ENCODE measurements at regions not wholly inside any gene's neighbourhood (a gene's known extent, or its start where the extent isn't known, plus 50 kb on each side); places are given as distances from the start of the nearest gene placed in this dataset.
A peak's percentile ranks its signal among the peaks of the same experiment; 100 is the strongest.

GRCh38 chr7:13042605-13043236, 355.3 kb downstream of the ARL4A start:
- DNase-seq = peak; percentile 7

DNA sequence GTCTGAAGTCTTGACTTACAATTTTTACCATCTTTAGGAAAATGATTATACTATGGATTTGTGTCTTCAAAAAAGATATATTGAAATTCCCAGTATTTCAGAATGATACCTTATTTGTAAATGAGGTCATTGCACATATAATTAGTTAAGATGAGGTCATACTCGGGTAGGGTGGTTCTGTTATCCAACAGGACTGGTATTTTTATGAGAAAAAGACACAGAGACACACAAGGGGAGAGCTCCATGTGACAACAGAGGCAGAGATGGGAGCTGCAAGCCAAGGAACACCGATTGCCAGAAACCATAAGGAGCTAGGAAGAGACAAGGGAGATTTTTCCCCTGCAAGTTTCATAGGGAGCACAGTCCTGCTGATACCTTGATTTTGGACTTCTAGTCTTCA, 356.9 kb downstream of the ARL4A start:
- no peak for DNase-seq

DNA sequence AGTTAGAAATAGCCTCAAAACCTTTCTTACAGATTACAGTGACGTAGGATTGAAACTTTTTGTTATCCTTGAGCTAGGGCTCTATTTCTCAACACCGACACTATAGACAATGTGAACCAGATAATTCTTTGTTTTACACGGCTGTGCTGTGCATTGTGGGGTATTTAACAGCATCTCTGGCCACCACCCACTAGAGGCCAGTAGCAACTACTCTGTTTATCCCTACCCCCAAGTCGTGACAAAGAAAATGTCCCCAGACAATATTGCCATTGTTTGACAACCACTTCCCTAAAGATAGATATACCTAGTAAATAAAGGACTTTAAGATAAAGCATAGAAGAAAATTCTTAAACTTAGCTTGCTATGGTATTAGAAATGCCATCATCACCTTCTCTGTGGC, 359.6 kb downstream of the ARL4A start:
- no peak for DNase-seq

GRCh38 chr7:13049946-13050345, 362.5 kb downstream of the ARL4A start:
- no peak for DNase-seq

DNA sequence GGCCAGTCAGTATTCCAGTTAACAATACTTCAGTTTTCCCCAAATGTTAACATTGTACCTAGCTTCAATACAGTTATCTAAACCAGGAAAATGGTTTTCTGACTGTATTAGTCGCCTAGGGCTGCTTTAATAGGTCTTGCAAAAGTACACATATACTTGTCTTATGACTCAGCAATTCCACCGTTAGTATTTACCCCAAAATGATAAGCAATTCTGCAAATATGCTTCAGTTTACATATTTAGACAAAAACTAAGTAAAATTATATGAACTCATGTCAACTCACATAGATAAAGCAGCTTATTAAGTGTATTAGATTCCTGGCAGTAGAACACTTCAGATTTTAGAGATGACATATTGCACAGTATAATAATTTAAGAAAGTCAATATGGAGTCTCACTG, 363.3 kb downstream of the ARL4A start:
- peak; percentile 53 for DNase-seq

GRCh38 chr7:13055732-13056368, 368.4 kb downstream of the ARL4A start:
- DNase-seq = no peak

DNA sequence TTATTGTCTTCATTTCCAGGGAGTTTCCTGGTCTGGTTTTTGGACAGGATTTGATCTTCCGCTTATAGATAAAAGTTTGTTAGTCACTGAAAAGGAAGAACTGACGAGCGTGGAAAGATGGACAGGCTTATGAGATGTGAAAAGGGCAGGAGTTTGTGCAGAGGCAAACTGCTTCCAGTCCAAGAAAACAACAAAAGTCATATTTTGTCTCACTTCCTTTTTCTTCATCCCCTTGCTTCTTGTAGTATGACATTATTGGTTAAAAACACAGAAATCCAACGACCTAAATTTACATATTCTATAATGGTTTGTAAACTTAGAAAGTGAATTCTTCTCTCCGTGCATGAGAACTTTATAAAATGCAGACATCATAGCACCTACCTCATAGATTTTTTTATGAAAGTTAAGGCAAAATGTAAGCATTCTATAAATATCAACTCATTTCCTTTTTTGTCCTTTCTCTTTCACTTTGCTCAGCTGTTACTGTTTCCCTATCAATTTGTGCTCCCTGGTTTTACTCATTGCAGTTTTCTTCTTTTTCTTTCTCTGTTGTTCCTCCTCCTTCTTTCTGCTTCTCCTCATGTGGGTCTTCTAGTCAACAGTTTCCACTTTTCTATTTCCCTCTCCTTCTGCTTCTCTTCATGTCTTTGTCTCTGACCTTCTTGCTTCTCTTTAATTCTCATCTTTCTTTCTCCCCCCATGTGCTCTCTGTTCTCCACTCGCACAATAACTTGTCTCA, 370.2 kb downstream of the ARL4A start:
- DNase-seq = no peak

DNA sequence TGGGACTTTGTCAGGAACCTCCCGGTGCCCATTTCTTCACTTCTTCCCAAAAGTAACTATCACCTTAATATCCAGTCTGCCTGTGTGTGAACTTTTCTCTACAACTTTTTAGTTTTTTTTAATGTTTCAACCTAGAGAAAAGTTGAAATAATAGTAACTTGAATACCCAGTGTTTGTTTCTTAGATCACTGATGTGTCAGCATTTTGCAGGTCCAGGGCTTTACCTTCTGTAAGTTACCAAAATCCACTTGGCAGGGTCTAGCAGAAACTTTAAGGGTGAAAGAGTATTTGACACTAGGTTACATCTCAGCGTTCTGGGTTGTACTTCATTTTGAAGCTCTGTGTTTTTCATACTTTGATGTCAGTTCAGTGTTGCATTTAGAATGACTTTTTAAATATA, 372.7 kb downstream of the ARL4A start:
- DNase-seq = no peak

DNA sequence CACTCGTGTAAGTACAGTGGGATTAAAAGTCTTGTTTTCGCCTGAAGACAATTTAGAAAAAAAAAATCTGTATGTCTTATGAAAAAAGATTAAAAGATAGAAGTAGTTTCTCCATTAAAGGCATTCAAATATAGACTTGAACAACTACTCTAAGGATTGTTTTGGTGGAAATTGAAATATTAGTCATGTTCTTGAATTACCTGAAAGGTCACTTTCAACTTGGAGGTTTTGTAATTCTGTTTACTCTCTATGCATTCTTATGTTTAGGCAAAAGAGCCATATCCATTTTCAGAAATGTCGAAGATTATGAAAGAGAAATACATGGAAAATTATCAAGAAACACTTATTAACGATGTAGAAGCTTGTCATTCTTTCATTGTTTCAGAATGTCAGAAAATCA, 373.7 kb downstream of the ARL4A start:
- DNase-seq = no peak

DNA sequence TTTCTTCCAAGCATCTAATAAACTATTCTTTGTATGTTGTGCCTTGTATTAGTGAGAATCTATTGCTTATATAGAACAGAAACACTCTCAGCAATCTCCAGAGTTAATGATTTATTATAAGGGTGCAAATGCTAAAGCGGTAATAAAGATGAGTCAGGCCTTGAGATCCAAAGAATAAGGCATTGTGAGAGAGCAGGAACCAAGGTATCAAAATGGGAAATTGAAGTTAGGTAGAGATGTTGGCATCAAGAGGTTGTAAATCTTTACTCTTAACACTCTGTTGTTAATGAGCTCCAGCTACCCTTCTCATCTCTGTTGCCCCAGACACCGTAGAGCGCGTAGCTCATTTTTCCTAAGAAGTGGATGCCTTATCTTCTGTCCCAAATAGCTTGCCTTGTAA, 375.2 kb downstream of the ARL4A start:
- no peak for DNase-seq

DNA sequence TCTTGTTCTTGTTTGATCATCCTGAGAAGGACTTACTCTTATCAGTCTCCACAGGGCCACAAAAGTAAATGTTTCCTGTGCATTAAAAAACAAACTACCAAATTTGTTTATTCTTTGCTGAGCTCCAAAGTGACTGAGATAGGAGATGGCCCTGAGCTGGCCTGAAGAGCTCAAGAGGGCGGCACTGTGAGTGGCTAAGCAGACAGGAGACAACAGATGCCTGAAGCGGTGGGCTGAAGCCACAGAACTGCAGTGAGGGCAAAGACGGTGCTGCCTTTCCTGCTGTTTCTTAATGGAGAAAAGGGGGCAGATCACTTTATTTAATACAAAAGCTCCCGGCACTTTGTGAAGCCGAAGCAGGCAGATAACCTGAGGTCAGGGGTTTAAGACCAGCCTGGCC, 379.6 kb downstream of the ARL4A start:
- no peak for DNase-seq

GRCh38 chr7:13068032-13068431, 380.6 kb downstream of the ARL4A start:
- no peak for DNase-seq

DNA sequence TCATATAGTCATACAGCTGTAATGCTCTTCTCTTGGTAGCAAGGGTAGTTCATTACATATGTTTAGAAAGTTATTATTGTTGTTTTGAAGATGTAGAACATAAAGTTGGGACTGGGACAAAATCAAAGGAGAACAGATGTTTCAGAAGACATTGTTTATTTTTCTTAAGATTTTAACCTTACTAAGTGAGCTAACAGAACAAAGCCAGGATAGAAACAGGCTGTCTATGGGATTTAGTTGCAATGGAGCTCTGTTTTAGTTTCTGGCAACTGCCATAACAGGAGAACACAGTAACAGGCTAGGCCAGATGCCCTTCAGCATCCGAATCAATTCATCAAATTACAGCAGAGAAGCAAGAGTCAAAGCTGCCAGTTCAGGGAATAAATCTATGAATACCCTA, 382.4 kb downstream of the ARL4A start:
- DNase-seq = no peak

DNA sequence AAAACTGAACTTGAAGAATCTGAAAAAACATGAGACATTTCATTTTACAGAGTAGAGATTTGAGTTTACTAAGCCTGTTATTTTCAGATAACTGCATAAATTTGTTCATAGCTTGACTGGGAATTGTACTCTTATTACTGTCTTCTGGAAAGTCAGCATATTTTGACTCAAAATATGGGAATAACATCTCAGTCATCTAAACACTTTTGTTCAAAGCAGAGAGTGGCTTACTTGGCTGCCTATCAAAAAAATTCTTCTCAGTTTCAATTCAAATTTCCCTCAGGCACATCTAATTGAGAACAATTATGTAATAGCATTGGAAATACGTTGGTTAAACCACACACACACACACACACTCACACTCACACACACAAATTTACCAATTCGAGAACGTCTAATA, 384.6 kb downstream of the ARL4A start:
- DNase-seq = no peak

DNA sequence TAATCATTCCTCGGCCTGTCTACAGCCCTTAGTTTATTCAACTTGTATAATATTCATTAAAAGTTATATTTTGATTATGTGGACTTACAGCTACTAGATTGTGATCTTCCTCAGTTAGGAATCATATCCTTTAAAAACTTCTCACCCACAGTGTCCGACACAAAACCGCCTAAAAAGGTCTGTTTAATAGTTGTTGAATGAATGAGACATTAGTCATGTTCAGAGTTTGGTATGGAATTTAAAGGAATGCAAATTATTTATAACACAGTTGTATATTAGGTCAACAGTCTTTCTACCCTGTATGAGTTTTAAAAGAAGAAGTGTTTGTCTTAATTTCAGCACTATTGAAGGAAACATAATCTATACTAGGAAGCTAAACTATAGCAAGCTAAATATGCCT, 390.0 kb downstream of the ARL4A start:
- peak; percentile 41 for DNase-seq

- no peak for DNase-seq
Measured at GRCh38 chr7:13078105-13078504, 390.7 kb downstream of the ARL4A start.

GRCh38 chr7:13090959-13091358, 403.5 kb downstream of the ARL4A start:
- no peak for DNase-seq

- DNase-seq = no peak
Measured at GRCh38 chr7:13091974-13092707, 404.7 kb downstream of the ARL4A start.

DNA sequence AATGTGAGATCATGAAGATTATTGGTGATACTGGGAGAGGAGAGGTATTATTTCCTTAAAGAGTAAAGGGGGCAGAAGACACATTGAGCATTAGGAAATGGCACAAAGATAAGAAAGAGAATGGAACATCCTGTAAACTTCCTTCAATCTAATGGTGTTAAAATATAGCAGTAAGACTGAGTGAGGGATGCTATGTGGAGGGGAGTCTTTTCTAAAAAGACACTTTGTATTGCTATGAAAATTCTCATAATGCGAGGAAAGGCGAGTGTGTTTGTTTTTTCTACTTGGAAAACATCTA, 405.2 kb downstream of the ARL4A start:
- no peak for DNase-seq

GRCh38 chr7:13093160-13093559, 405.7 kb downstream of the ARL4A start:
- no peak for DNase-seq

- no peak for DNase-seq
Measured at GRCh38 chr7:13097499-13097898, 410.1 kb downstream of the ARL4A start.

DNA sequence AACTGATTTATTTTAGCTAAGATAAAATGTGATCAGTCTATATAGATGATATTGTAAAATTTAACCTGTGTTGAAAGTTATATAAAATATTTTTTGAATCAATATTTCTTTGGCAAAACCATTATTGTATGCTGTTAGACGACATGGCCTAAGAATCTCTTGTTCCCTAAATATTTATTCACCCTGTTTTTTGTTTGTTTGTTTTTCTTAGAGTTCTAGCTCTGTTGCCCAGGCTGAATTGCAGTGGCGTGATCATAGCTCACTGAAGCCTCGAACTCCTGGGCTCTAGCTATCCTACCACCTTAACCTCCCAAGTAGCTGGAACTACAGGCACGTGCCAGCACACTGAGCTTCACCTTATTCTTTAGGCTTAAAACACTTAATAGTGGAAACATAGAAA, 410.7 kb downstream of the ARL4A start:
- no peak for DNase-seq

- DNase-seq = no peak
Measured at GRCh38 chr7:13099154-13099795, 411.8 kb downstream of the ARL4A start.
